ENCODE measurements at regions not wholly inside any gene's neighbourhood (a gene's known extent, or its start where the extent isn't known, plus 50 kb on each side); places are given as distances from the start of the nearest gene placed in this dataset.

- Histone ChIP-seq H3K9me3 (ENCODE audit: low read length) (no peaks in the 10 kb centered on the region), H3K79me2 (replicated peaks; ENCODE audit: insufficient read depth, low read length) (no peaks in the 10 kb centered on the region), H3K9me2 (ENCODE audit: insufficient read depth, low read length) (no peaks in the 10 kb centered on the region), H3K36me3 (ENCODE audit: insufficient read depth, low read length) (no peaks in the 10 kb centered on the region), H3K27ac (ENCODE audit: low read length) (peak overlapping the region; percentile 35), H2AFZ (ENCODE audit: low read depth, low read length) (no peak overlapping the region), H3K4me3 (ENCODE audit: low read length) (peak overlapping the region; percentile 29), H3K27me3 (ENCODE audit: insufficient read depth, low read depth, low read length) (no peaks in the 10 kb centered on the region), H3K9ac (ENCODE audit: low read length) (no peak overlapping the region), H4K20me1 (ENCODE audit: insufficient read depth) (no peaks in the 10 kb centered on the region), H3F3A (ENCODE audit: insufficient read depth, low read length, poor library complexity, severe bottlenecking) (no peaks in the 10 kb centered on the region), H3K4me2 (ENCODE audit: low read length) (no peak overlapping the region)
- peak; percentile 37 for TF ChIP-seq EP300 (conservative IDR thresholded peaks at IDR 0.05; ENCODE audit: poor library complexity, severe bottlenecking)
- no peak for TF ChIP-seq POLR2AphosphoS5 (IDR thresholded peaks at IDR 0.05)
- TF ChIP-seq REST (IDR thresholded peaks at IDR 0.05; ENCODE audit: borderline replicate concordance): no peak
- no peak for TF ChIP-seq TAF1 (IDR thresholded peaks at IDR 0.05; ENCODE audit: low read depth)
- TF ChIP-seq EZH2 (IDR thresholded peaks at IDR 0.05; ENCODE audit: borderline replicate concordance, insufficient read depth, low read length, poor library complexity, severe bottlenecking): no peak
- no peak for TF ChIP-seq SMC3 (conservative IDR thresholded peaks at IDR 0.05; ENCODE audit: poor library complexity)
- no peak for TF ChIP-seq MXI1 (conservative IDR thresholded peaks at IDR 0.05; ENCODE audit: poor library complexity, severe bottlenecking)
- TF ChIP-seq RAD21 (conservative IDR thresholded peaks at IDR 0.05): no peak
- no peak for TF ChIP-seq CTCF (IDR thresholded peaks at IDR 0.05; ENCODE audit: poor library complexity, severe bottlenecking)
Measured at GRCh38 chr9:90124961-90125360, 517.7 kb downstream of the DIRAS2 start.

GRCh38 chr9:90127923-90128322, 514.7 kb downstream of the DIRAS2 start:
- Histone ChIP-seq H3K79me2 (replicated peaks; ENCODE audit: insufficient read depth, low read length) (no peaks in the 10 kb centered on the region), H3K9me3 (ENCODE audit: low read length) (no peaks in the 10 kb centered on the region), H3K36me3 (ENCODE audit: insufficient read depth, low read length) (no peaks in the 10 kb centered on the region), H2AFZ (ENCODE audit: low read depth, low read length) (no peak overlapping the region), H3F3A (ENCODE audit: insufficient read depth, low read length, poor library complexity, severe bottlenecking) (no peaks in the 10 kb centered on the region), H3K9me2 (ENCODE audit: insufficient read depth, low read length) (no peaks in the 10 kb centered on the region), H3K27ac (ENCODE audit: low read length) (no peak overlapping the region), H3K27me3 (ENCODE audit: insufficient read depth, low read depth, low read length) (no peaks in the 10 kb centered on the region), H3K4me3 (ENCODE audit: low read length) (no peak overlapping the region), H4K20me1 (ENCODE audit: insufficient read depth) (no peaks in the 10 kb centered on the region), H3K4me2 (ENCODE audit: low read length) (no peak overlapping the region), H3K9ac (ENCODE audit: low read length) (no peak overlapping the region)
- TF ChIP-seq REST (IDR thresholded peaks at IDR 0.05; ENCODE audit: borderline replicate concordance): no peak
- no peak for TF ChIP-seq RAD21 (conservative IDR thresholded peaks at IDR 0.05)
- TF ChIP-seq SMC3 (conservative IDR thresholded peaks at IDR 0.05; ENCODE audit: poor library complexity): no peak
- no peak for TF ChIP-seq TAF1 (IDR thresholded peaks at IDR 0.05; ENCODE audit: low read depth)
- TF ChIP-seq POLR2AphosphoS5 (IDR thresholded peaks at IDR 0.05): no peak
- no peak for TF ChIP-seq EP300 (conservative IDR thresholded peaks at IDR 0.05; ENCODE audit: poor library complexity, severe bottlenecking)
- no peak for TF ChIP-seq CTCF (IDR thresholded peaks at IDR 0.05; ENCODE audit: poor library complexity, severe bottlenecking)
- no peak for TF ChIP-seq EZH2 (IDR thresholded peaks at IDR 0.05; ENCODE audit: borderline replicate concordance, insufficient read depth, low read length, poor library complexity, severe bottlenecking)
- TF ChIP-seq MXI1 (conservative IDR thresholded peaks at IDR 0.05; ENCODE audit: poor library complexity, severe bottlenecking): no peak
